Left lung (tissue), 4 donors: ENCODE measurements at regions not wholly inside any gene's neighbourhood (a gene's known extent, or its start where the extent isn't known, plus 50 kb on each side); places are given as distances from the start of the nearest gene placed in this dataset.
"Not testable (repeated sequence)": the region's sequence is repeated elsewhere in the genome, so short reads cannot be mapped to it uniquely, and the experiment has no call there.

Experiments
- ATAC-seq: fragments of 200-7000 bp; cut with Tn5 transposase; one replicate; pipeline ENCODE4 v1.9.1; 2020; ENCODE audit warnings: moderate library complexity
- DNase-seq, 4 donors: peaks; one replicate each; pipeline ENCODE4 v3.0.0-alpha.2; 2013 to 2020
- H3K27ac ChIP-seq, 2 donors: fragments of 200-600 bp; sonication (generic) in 1 of 2; one replicate each; pipeline versions ENCODE4 v1.5.0 to v1.8.0; 2020 to 2021
- H3K27me3 ChIP-seq, 2 donors: fragments of 200-600 bp; sonication (generic) in 1 of 2; one replicate each; pipeline versions ENCODE4 v1.5.0 to v1.8.0; 2020 to 2021
- H3K36me3 ChIP-seq, 2 donors: fragments of 200-600 bp; sonication (generic) in 1 of 2; one replicate each; pipeline versions ENCODE4 v1.5.0 to v1.8.0; 2020 to 2021
- H3K4me1 ChIP-seq, 2 donors: fragments of 200-600 bp; one replicate each; pipeline ENCODE4 v1.8.0; 2021
- H3K4me3 ChIP-seq, 2 donors: fragments of 200-600 bp; sonication (generic) in 1 of 2; one replicate each; pipeline versions ENCODE4 v1.5.0 to v1.8.0; 2020 to 2021; ENCODE audit warnings: mild to moderate bottlenecking in 1 of 2
- H3K9me3 ChIP-seq, 2 donors: fragments of 200-600 bp; sonication (generic) in 1 of 2; one replicate each; pipeline versions ENCODE4 v1.5.0 to v1.8.0; 2020 to 2021
- CTCF ChIP-seq, 2 donors: fragments of 200-600 bp; sonication (generic) in 1 of 2; IDR thresholded peaks; one replicate each; pipeline versions ENCODE4 v1.5.0 to v1.8.0; 2021; ENCODE audit warnings: antibody characterized with exemption in 2 of 2
- intact Hi-C, 2 donors: fragments of 100-400 bp; cut with DNase I; formaldehyde crosslinking; loops; one replicate each; pipeline versions ENCODE4 v1.11.2 to v1.14.2; 2022
- donor health status: DM: no; HTN: yes; CAD: no.
- donor health status: DM: no; HTN: no; CAD: no.

- TF ChIP-seq CTCF (IDR thresholded peaks at IDR 0.05): no peak
- Histone ChIP-seq H3K4me3 (no peak overlapping the region), H3K27ac (no peak overlapping the region), H3K27me3 (peaks cover 69 to 100% of the 10 kb centered on the region in 2 donors), H3K4me1 (peaks cover 0 to 10% of the 10 kb centered on the region in 2 donors), H3K36me3 (no peaks in the 10 kb centered on the region), H3K9me3 (no peaks in the 10 kb centered on the region)
- no peak for DNase-seq
- intact Hi-C loops: no loop called here
- no peak for ATAC-seq
Measured at GRCh38 chr6:27669295-27669623, 196.4 kb upstream of the ZNF184 start.

- Histone ChIP-seq H3K27ac (no peak overlapping the region), H3K4me3 (no peak overlapping the region), H3K4me1 (peaks cover 0 to 10% of the 10 kb centered on the region in 2 donors), H3K9me3 (no peaks in the 10 kb centered on the region), H3K27me3 (peaks cover 64 to 100% of the 10 kb centered on the region in 2 donors), H3K36me3 (no peaks in the 10 kb centered on the region)
- intact Hi-C loops: no loop called here
- ATAC-seq (peak; percentile 59), DNase-seq (peak in 2 of 4 donors; percentile 44 to 45)
- no peak for TF ChIP-seq CTCF (IDR thresholded peaks at IDR 0.05)
Measured at GRCh38 chr6:27668442-27669294, 195.8 kb upstream of the ZNF184 start.

DNA sequence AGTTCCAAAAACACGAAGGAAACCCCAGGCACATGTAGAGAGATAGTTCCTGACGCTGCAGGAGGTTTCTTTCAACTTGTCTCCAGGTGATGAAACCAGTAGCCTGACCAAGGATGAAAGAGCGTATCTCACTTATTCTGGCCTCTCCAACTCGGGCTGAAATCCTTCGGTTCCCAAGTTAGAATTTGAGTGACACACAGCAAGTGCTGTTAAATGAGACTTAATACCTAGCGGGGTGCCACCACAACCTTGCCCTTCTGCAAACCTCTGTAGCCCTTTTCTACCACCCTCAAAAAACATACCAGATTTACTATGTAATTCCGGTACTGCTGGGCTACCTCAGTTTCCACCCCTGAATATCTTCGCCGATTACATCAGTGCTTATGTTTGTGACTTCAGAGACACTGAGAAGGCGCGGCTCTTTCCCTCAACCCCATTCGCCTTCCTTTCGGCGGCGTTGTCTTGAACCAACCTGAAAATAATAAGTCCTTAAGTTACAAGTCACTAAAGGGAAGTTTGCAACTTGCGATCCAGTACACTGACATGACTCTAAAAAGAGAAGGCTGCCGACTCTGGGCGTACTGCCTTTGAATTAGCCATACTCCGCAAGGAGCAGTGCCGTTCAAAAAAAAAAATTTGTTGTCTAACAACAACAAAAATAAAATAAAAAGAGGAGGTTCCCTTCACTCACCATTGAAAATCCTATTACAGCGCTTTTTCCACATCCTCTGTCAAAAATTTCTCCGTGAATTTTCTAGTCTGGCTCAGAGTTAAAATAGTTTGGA, 194.9 kb upstream of the ZNF184 start:
- H3K4me1 ChIP-seq: peaks cover 0 to 10% of the 10 kb centered on the region in 2 donors
- DNase-seq (no peak), ATAC-seq (no peak)
- H3K4me3 ChIP-seq: no peak overlapping the region
- no peak overlapping the region for H3K27ac ChIP-seq
- no peak for TF ChIP-seq CTCF (IDR thresholded peaks at IDR 0.05)
- H3K27me3 ChIP-seq: peaks cover 61 to 100% of the 10 kb centered on the region in 2 donors
- no peaks in the 10 kb centered on the region for H3K9me3 ChIP-seq
- no peaks in the 10 kb centered on the region for H3K36me3 ChIP-seq
- intact Hi-C loops: no loop called here

- intact Hi-C loops: no loop called here
- Histone ChIP-seq H3K9me3 (no peaks in the 10 kb centered on the region), H3K27me3 (peaks cover 57 to 100% of the 10 kb centered on the region in 2 donors), H3K27ac (no peak overlapping the region), H3K4me3 (no peak overlapping the region), H3K4me1 (peaks cover 0 to 10% of the 10 kb centered on the region in 2 donors), H3K36me3 (no peaks in the 10 kb centered on the region)
- DNase-seq: no peak
- no peak for TF ChIP-seq CTCF (IDR thresholded peaks at IDR 0.05)
- ATAC-seq: no peak
Measured at GRCh38 chr6:27667016-27667656, 194.2 kb upstream of the ZNF184 start.

DNA sequence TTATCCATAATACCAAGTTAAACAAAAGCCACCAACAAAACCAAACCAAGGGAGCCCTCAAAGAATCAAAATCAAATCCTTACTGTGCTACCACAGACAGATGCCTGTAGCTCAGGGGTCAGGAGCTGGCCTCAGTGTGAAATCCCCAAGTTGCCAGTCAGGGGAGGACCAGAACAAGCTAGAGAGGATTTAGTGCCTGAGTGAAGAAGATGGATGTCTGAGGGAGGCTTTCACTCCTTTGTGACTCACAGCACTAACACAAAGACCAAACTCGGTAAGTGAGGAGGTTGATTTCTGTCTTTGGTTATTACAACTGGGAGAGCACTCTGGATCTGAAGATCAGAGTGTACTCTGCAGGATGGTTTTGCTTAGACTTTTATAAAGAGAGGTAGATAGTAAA, 189.9 kb upstream of the ZNF184 start:
- intact Hi-C loops: no loop called here

GRCh38 chr6:27662212-27662611, 189.3 kb upstream of the ZNF184 start:
- ATAC-seq, H3K36me3 ChIP-seq, H3K4me1 ChIP-seq, H3K4me3 ChIP-seq, DNase-seq, intact Hi-C loops, H3K27ac ChIP-seq, H3K9me3 ChIP-seq: not testable (repeated sequence)
- peaks cover 13 to 79% of the 10 kb centered on the region in 2 donors for H3K27me3 ChIP-seq

More for the DNA sequence above, 189.9 kb upstream of the ZNF184 start:
- Histone ChIP-seq H3K27me3 (peaks cover 18 to 84% of the 10 kb centered on the region in 2 donors), H3K36me3 (no peaks in the 10 kb centered on the region), H3K27ac (no peak overlapping the region), H3K4me1 (no peaks in the 10 kb centered on the region), H3K9me3 (no peaks in the 10 kb centered on the region), H3K4me3 (no peak overlapping the region)
- no peak for ATAC-seq
- TF ChIP-seq CTCF (IDR thresholded peaks at IDR 0.05): no peak
- DNase-seq: no peak

DNA sequence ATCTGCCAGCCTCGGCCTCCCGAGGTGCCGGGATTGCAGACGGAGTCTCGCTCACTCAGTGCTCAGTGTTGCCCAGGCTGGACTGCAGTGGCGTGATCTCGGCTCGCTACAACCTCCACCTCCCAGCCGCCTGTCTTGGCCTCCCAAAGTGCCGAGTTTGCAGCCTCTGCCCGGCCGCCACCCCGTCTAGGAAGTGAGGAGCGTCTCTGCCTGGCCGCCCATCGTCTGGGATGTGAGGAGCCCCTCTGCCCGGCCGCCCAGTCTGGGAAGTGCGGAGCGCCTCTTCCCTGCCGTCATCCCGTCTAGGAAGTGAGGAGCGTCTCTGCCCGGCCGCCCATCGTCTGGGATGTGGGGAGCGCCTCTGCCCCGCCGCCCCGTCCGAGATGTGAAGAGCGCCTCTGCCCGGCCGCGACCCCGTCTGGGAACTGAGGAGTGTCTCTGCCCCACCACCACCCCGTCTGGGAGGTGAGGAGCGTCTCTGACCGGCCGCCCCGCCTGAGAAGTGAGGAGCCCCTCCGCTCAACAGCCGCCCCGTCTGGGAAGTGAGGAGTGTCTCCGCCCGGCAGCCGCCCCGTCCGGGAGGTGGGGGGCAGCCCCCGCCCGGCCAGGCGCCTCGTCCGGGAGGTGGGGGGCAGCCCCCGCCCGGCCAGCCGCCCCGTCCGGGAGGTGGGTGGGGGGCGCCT, 180.4 kb upstream of the ZNF184 start:
- H3K27ac ChIP-seq, DNase-seq, H3K4me3 ChIP-seq, ATAC-seq, H3K9me3 ChIP-seq, H3K4me1 ChIP-seq, intact Hi-C loops, H3K36me3 ChIP-seq: not testable (repeated sequence)
- peaks cover 8 to 85% of the 10 kb centered on the region in 2 donors for H3K27me3 ChIP-seq
